Esophagus mucosa (tissue), 1 donor: ENCODE measurements at regions not wholly inside any gene's neighbourhood (a gene's known extent, or its start where the extent isn't known, plus 50 kb on each side); places are given as distances from the start of the nearest gene placed in this dataset.
"Not testable (repeated sequence)": the region's sequence is repeated elsewhere in the genome, so short reads cannot be mapped to it uniquely, and the experiment has no call there.

ENCODE experiments used
- ATAC-seq: fragments of 200-7000 bp; cut with Tn5 transposase; one replicate; pipeline ENCODE4 v1.9.1; 2020
- donor health status: DM: yes; HTN: yes; CAD: no.

DNA sequence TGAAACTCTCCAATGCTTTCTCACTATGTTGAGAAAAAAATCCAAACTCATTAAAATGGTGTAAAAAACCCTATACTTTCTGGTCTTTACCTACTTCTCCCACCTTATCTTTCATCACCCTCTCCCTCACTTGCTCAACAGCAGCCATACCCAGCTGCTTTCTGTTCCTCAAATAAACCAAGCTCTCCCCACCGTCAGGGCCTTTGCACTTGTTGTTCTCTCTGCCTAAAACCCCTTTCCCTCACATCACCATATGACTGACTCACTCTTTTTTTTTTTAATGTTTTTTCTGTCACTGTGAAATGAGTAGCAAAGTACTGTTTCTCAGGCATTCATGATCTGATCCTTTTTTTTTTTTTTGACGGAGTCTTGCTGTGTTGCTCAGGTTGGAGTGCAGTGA is 122.3 kb upstream of the TMEM164 start:
- ATAC-seq, result no peak

DNA sequence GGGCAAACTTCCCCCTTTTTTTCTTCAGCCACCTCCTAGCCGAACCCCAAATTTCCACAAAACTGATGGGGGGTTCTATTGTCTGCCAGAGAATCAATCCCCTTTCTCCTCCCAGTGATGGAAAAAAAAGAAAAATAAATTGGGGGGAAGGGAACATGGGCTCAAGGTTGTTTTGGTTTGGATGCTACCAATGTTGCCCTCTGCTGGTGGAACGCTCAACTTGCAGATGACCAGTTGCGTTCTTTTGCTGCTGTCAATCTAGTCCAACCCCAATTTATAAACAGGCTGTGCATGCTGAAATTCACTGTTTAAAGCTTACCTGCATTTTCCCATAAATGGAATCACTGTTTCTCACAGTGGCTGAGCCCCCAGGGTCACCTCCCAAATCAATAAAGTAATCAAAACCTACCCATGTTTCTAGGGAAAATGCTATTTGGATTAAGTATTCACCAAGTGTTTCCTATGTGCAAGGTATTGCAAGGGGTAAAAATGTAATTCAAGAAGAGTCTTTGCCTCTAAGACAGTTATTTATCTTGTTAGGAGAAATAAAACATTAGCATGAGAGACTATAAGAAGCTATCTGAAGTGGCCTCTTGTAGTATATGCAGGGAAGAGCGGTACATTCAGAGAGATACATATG is 116.7 kb upstream of the TMEM164 start:
- ATAC-seq, result no peak

DNA sequence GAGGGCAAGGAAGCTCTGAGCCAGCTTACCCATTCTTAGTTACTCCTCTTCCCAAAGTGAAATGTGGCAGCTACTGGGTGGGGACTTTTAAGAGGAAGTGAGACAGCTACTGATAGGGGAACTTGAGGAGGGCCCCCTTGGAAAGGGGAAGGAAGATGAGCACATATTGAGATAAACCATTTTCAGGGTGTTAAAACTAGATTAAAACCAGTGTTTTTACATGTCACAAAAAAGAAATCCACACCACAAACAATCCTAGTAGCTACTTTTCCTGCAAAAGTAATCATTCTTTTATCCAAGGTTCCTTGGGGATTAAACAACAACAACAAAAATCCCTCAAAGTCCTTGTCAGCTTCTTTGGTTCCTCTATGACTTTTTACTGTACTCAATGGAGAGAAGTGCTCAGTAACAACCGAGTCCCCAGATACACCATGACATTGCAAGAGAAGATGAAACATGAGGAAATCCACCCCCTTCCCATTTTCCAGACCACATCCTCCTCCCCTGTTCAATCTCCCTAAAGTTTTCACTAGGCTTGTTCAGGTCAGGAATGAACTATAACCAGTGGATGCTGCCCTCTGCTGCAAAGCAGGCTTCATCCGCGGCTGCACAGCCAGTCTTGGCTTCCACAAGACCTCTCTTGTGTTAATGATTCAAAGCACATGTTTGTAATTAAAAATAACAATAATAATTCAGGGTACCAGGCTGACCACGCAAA is 113.5 kb upstream of the TMEM164 start:
- ATAC-seq, result no peak

DNA sequence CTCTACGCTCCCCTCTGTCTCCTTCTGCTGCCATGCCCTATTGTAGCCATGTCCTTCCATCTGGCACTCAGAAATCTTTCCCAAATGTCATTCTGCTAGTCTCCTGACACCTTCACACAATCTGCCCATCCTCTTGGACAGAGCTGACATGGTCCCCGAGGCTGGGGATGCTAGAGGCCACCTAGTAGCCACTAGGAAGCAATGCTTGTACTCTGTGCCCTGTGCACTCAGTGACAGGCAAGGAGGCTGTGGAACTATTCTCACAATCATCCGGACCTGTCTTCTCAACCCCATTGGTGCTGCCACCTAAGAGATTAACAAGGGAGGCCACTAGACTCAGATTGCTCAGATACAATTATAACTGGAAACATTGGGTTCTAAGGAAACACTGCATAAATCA is 112.6 kb upstream of the TMEM164 start:
- ATAC-seq, result no peak

DNA sequence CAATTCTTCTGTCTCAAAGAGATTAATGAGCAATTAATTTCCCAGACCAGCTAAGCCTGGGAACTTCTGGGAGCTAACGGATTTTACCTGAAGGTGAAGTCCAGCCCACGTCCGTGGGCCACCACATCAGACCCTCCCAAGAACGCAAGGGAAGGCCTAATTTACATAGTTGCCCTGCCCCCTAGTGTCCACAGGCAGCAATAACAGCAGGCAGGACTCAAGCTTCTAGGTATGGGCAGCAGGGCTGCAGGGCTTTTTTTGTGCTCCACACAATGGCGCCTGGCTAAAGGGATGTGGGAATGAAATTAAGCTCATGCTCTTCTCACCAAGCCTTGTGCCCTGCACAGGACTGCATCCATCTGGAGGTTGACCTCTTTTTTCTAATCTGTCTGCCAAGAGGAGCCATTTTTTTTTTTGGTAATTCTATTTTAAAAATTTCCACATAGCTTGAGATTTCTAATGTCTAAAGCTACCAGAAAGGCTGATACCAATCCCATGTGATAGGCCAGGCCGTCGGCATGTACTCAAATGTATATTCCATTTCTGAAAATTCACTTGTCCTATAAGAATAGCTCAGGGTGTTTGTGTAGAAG is 111.9 kb upstream of the TMEM164 start:
- ATAC-seq, result peak; percentile 59

DNA sequence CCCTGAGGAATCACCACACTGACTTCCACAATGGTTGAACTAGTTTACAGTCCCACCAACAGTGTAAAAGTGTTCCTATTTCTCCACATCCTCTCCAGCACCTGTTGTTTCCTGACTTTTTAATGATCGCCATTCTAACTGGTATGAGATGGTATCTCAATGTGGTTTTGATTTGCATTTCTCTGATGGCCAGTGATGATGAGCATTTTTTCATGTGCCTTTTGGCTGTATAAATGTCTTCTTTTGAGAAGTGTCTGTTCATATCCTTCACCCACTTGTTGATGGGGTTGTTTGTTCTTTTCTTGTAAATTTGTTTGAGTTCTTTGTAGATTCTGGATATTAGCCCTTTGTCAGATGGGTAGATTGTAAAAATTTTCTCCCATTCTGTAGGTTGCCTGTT is 106.9 kb upstream of the TMEM164 start:
- ATAC-seq, result not testable (repeated sequence)

DNA sequence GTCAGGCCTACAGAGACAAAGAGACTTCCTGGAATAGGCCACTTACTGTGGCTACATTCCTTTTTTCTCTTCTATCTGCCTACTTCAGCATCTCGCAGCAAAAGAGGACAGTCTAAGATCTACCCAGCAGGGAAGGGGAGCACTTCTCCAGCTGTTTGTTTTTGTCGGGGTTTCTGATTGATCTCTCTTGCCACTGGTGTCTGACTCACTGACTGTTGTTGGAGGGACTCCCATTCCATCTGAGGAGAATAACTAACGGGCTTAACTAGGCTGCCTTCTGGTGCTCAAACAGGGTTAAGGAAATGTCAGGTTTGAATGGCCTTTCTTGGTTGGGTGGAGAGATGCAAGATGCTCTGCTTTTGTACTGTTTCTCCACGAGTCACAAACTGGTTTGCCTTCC is 100.2 kb upstream of the TMEM164 start:
- ATAC-seq, result no peak

DNA sequence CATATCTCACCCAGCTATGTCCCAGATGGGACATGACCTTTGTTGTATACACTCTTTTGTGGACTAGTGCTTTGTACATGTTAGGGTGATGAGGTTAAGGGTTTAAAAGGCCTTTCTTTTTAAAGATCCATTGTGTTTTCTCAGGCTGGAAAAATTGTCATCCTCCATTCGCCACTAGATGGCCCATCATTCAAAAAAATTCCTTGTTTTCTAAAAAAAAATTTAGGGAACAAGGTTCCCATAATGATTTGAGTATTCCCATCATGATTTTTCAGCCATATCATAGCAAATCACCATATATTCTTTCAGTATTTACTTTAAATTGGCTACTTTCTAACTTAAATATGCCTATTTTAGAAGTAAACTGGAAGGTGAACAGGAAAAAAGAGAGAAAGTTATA is 91.9 kb upstream of the TMEM164 start:
- ATAC-seq, result no peak

DNA sequence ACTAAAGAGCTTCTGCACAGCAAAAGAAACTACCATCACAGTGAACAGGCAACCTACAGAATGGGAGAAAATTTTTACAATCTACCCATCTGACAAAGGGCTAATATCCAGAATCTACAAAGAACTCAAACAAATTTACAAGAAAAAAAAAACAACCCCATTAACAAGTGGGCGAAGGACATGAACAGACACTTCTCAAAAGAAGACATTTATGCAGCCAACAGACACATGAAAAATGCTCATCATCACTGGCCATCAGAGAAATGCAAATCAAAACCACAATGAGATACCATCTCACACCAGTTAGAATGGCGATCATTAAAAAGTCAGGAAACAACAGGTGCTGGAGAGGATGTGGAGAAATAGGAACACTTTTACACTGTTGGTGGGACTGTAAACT is 89.9 kb upstream of the TMEM164 start:
- not testable (repeated sequence) for ATAC-seq

DNA sequence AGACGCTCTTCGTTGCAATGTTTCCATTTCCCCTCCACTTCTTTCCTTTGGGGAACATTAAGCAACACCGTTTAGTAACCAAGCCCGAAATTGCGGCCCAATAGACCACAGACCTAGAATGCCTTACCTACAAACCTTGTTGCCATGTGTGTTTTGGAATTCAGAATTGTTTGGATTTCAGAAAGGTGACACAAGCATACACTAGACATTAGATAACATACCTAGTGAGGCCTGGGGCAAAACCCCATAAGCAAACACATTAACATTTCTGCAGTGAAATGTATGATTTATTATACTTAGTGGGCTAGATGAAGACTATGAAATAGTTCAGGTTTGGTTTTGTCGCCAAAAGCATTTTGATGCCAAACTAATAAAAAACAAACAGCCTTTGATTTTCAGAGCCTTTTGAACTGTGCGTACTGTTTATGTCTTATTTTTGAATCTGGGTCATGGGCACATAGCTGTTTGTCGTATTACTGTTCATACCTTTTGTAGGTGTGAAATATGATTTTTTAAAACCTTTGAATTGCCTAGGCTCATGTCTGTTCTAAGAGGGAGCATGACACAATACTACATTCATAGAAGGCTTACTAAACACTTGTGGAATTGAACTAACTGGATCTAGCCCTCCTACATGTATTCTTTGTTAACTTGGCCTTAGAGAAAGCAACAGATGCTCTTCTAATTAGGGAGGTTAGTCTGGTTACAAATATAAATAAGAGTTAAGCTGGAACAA is 88.6 kb upstream of the TMEM164 start:
- ATAC-seq, result no peak

DNA sequence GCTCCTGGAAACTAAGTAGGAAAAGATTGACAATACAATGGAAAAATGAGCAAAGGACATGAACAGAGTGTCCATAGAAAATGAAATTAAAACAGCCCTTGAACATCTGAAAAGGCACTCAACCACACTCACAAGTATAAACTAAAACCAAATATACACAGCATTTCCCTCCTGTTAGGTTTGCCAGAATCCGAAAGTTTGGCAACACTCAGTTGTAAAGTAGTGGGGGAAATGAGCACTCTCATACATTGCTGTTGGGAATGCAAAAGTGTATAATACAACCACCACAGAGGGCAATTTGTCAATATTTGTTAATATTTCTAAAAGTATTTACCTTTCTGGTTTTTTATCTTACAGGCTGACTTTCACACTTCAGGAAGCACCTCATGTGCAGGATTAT is 84.2 kb upstream of the TMEM164 start:
- ATAC-seq, result no peak

DNA sequence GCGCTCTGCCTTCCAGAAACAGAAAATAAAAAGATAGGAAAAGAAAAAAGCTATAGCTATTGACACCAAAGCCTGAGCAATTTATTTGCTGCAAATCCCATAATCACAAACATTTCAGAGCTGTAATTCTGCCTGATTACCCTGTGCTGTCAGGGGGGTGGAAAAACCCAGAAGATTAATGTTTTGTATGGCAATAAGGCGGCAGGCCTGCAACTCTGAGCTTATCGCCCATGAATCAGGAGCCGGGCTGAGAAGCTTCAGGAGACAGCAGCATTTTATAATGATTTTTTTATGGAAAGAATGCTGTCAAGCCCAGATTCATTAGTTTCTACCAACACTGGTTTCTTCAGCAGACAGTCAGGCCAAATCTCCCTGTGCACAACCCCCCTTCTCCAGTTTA is 82.6 kb upstream of the TMEM164 start:
- ATAC-seq, result no peak

DNA sequence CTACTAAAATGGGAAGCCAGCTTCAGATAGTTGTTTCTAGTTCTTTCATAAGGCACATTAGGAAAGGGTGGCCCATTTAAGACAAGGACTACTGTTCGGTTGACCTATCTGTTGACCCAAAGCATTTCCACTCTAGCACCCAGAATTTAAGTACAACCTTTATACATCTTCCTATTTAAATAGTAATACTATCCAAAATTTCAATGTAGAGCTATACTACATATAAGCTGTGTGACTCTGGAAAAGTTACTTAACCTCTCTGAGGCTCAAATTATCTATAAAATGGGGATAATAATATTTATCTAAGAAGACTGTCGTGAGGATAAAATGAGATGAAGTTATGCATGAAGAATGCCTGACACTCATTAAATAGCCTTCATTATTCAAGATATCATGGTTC is 82.0 kb upstream of the TMEM164 start:
- ATAC-seq, result no peak

DNA sequence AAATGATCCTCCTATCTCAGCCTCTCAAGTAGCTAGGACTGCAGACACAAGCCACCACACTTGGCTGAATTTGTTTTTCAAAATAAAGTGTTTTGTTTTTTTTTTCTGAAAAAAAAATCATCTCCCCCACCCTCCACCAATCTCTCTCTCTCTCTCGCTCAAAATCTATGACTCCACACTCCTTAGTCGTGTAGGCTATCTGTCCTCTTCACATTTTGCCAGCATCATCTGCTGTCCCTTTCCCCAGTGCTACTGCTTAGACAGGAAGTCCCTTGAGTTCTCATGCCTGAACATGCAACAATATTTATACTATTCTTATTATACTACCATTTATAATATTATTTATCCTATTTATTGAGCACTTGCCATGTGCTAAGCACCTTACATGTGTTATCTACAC is 80.7 kb upstream of the TMEM164 start:
- ATAC-seq, result no peak

DNA sequence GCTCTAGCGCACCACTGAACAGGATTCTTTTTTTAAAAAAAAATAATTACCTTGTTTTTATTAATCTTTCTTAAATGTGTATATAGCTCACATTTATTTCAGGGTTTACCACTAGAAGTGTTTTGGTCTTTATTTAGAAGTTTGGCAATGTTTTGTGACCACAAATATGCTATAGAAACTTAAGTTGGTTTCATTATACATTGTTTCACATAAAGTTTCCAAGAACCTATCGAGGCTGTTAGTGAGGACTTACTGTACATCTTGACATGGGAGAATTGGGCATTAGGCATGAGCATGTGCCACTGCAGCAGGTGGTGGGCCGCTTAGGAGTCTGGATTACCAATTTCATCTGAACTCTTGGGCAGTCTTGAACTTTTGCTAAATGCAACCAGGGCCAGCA is 77.9 kb upstream of the TMEM164 start:
- not testable (repeated sequence) for ATAC-seq

DNA sequence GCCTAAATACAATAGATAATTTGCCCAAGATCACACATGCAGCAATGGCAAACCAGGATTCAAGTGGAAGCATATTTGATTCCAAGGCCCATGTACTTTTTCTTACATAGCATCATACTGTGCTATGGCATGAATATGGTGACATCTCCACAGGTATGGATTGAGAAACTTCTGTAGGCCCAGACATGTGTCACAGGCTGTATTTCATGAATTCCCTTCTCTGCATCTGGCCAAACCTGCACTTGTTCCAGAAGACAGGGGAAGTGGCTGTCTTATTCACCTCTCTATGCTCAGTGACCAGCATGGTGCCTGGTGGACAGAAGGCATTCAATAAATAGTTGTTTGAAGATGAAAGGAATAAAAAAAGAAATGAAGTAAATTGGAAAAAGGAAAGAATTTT is 77.3 kb upstream of the TMEM164 start:
- no peak for ATAC-seq

DNA sequence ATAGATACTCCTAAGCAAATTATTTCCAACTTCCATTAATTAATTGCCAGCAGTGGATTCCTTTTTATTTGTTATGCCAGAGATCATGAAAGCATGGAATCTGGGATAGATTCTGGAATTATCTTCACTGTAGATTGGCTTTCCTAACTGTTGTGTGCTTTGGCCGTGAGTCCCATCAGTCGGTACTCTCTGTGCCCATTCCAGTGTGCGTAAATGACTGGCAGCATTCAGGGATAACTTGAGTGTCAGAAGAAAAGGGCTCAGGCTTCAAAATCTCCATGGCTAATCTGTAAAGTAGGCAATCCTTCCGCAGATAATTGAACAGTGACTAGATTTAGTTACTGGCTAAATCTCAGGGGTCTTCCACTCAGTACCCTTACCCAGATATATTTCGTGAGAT is 76.8 kb upstream of the TMEM164 start:
- ATAC-seq, result no peak

DNA sequence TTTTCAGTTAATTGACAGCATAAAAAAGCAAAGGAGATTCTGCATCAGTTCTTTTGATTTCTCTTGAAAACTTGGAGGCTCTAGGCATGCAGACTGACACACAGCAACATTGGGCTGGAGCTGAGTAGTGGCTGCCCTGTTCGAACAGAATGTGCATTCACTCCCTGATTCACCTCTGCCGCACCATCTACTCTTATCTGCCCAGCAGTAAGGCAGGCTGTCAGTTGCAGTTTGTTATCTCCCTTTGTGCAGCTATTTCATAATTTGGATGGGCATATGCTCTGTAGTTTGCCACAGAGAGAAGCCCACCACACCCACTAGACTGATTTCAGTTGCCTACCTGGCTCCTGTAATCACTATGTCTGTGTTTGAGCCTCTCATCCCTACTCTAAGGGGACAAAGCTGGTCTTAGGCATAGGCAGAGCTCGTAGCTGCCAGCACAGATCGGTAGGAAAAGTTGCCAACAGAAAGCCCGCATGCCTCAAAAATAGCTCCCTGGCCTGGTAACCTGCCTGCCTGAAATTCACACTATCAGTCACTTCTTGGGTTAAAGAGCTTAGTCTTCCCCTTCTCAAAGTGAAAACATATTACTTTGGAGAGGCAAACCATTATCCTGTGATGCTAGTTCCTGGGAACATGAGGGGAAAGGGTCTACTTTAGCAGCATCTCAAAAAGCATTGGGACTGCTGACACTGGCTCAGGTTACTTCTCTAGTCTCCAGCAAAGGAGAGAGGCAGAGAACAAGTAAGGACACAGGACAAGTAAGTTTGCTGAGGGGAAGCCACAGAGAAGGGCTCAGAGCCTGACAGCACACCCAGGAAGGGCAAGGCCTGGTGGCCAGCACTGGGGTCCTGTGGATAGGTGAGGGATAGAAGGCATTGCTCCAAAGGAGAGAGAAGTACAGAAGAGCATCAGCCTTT is 75.9 kb upstream of the TMEM164 start:
- ATAC-seq, result no peak

DNA sequence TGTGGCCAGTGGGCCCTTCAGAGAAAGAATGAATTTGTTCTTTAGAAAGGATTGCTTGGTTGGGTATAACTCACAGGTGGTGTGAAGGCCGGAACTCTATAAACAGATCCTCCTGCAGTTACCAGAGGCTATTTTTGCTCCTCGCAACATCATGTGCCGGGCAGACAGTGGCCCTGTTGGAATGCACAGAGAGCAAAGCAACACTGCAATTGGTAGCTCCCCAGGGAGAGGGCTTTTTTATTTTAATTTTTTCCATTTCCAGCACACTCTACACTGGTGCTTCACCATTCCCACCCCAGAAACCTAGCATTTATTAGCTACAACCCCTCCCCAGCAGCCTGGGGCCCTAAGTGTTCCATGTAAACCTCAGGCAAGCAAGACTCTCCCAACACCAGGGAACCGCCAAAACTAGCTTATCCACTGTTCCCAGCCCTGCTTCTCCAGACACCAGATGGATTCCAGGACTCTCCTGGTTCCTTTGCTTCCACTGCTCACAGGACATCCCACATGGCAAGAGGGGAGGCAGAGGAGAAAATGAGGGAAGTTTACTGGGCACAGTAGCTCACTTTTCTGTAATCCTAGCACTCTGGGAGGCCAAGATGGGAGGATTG is 75.1 kb upstream of the TMEM164 start:
- ATAC-seq, result no peak

DNA sequence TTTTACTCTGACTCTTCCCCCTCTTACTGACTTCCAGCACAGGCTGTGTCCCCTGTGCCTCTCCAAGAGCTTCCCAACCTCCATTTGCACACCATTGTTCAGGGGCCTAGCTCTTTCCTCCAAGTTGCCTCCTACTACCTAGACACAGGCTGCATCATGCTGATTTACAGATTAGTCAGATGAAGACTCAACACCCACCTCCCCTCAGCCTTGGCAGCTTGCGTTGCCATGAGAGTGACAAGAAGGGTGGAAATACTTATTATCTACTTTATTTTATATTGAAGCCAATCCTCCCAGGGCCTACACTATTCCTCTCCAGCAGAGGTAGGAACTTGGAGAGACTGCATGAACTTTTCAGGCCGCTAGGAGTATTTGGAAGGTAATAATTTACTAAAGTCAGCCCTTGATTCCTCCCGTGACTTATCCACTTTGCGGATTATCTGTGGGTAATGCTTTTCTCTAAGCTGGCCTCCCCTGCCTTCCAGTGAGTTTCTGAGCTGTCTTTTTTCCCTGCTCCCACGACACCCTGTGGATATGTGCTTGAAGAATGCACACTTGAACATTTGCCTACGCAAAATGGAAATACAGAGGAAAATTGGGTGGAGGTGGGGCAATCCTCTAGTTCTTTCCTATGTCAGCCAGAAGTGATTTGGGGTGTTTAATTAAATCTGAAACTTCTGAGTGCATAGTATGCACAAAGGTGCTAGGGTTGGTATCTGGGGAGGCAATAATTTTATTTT is 74.1 kb upstream of the TMEM164 start:
- no peak for ATAC-seq

DNA sequence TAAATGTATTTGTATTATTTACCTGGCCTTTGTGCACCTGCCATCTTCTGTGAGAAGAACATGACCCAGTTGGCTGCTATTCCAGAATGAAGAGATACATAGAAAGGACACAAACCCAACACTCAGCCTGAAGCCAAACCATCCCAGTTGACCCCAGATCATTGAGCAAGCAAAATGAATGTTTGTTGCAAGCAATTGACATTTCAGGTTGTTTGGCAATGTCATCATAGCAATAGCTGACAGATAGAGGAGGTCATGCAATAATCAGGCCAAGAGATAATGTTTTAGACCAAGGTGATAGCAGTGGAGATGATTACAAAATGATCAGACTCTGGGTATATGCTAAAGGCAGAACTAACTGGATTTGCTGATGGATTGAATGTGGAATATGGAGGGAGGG is 71.2 kb upstream of the TMEM164 start:
- no peak for ATAC-seq
